ENCODE measurements at regions not wholly inside any gene's neighbourhood (a gene's known extent, or its start where the extent isn't known, plus 50 kb on each side); places are given as distances from the start of the nearest gene placed in this dataset.
A peak's percentile ranks its signal among the peaks of the same experiment; 100 is the strongest.
"Not testable (repeated sequence)": the region's sequence is repeated elsewhere in the genome, so short reads cannot be mapped to it uniquely, and the experiment has no call there.

GRCh38 chr21:16224756-16225155 is 495.0 kb downstream of the USP25 start:
- not testable (repeated sequence) for H3K27ac ChIP-seq (ENCODE audit: low read depth); DNase-seq (ENCODE audit: low spot score); H3K27ac Mint-ChIP-seq; H3K79me2 ChIP-seq (replicated peaks; ENCODE audit: insufficient read depth); H3K27me3 ChIP-seq (ENCODE audit: insufficient read depth); H4K20me1 ChIP-seq (replicated peaks; ENCODE audit: insufficient read depth); H3K27me3 Mint-ChIP-seq (ENCODE audit: insufficient read depth, low read depth, poor library complexity); H3K9me2 ChIP-seq (ENCODE audit: insufficient read depth); H3K4me2 ChIP-seq; H3K4me3 Mint-ChIP-seq; H3K36me3 ChIP-seq (ENCODE audit: insufficient read depth); H3K4me1 Mint-ChIP-seq; H3F3A ChIP-seq (replicated peaks; ENCODE audit: low read depth); H3K36me3 Mint-ChIP-seq (ENCODE audit: low read depth); H3K4me1 ChIP-seq (ENCODE audit: insufficient read depth); H3K4me3 ChIP-seq
- peak overlapping the region; percentile 73 for H2AFZ ChIP-seq
- ATAC-seq: peak; percentile 68
- H3K9me3 Mint-ChIP-seq: peaks cover 15% of the 10 kb centered on the region

DNA sequence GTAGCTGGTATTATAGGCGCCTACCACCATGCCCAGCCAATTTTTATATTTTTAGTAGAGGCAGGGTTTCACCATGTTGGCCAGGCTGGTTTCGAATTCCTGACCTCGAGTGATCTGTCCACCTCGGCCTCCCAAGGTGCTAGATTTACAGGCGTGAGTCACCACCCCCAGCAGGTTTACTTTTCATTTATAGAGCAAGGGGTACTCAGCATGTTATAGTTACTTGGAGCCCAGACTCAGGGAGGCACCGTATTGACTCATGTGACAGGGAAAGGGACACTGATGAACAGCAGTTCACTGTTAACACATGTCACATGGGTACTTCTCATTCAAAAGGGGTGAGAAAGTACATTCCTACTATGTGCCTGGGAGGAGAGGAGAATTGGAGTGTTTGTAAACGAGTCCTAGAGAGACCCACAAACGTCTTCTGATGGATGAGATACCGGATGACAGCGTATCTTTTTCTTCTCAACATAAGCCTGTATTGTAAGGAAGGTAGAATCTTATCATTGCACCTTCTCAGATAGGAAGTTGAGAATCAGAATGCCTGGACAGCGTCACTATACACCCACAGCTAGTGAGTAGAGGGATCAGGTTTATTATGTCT is 510.0 kb downstream of the USP25 start:
- no peak overlapping the region for H3K4me2 ChIP-seq
- TF ChIP-seq, protein P1, sequence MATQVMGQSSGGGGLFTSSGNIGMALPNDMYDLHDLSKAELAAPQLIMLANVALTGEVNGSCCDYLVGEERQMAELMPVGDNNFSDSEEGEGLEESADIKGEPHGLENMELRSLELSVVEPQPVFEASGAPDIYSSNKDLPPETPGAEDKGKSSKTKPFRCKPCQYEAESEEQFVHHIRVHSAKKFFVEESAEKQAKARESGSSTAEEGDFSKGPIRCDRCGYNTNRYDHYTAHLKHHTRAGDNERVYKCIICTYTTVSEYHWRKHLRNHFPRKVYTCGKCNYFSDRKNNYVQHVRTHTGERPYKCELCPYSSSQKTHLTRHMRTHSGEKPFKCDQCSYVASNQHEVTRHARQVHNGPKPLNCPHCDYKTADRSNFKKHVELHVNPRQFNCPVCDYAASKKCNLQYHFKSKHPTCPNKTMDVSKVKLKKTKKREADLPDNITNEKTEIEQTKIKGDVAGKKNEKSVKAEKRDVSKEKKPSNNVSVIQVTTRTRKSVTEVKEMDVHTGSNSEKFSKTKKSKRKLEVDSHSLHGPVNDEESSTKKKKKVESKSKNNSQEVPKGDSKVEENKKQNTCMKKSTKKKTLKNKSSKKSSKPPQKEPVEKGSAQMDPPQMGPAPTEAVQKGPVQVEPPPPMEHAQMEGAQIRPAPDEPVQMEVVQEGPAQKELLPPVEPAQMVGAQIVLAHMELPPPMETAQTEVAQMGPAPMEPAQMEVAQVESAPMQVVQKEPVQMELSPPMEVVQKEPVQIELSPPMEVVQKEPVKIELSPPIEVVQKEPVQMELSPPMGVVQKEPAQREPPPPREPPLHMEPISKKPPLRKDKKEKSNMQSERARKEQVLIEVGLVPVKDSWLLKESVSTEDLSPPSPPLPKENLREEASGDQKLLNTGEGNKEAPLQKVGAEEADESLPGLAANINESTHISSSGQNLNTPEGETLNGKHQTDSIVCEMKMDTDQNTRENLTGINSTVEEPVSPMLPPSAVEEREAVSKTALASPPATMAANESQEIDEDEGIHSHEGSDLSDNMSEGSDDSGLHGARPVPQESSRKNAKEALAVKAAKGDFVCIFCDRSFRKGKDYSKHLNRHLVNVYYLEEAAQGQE (IDR thresholded peaks at IDR 0.05; ENCODE audit: unreplicated experiment): no peak
- TF ChIP-seq EZH2 (IDR thresholded peaks at IDR 0.05; ENCODE audit: low read depth, unreplicated experiment) (no peak), NANOG (IDR thresholded peaks at IDR 0.05; ENCODE audit: borderline replicate concordance) (no peak), CREB1 (CRISPR knock-in tag; IDR thresholded peaks at IDR 0.05; ENCODE audit: low read depth) (no peak), STAT1 (IDR thresholded peaks at IDR 0.05; ENCODE audit: unreplicated experiment) (no peak), ETS1 (IDR thresholded peaks at IDR 0.05) (no peak), ZNF331 (CRISPR knock-in tag; IDR thresholded peaks at IDR 0.05; ENCODE audit: low read depth) (no peak)
- TF ChIP-seq, protein P2, sequence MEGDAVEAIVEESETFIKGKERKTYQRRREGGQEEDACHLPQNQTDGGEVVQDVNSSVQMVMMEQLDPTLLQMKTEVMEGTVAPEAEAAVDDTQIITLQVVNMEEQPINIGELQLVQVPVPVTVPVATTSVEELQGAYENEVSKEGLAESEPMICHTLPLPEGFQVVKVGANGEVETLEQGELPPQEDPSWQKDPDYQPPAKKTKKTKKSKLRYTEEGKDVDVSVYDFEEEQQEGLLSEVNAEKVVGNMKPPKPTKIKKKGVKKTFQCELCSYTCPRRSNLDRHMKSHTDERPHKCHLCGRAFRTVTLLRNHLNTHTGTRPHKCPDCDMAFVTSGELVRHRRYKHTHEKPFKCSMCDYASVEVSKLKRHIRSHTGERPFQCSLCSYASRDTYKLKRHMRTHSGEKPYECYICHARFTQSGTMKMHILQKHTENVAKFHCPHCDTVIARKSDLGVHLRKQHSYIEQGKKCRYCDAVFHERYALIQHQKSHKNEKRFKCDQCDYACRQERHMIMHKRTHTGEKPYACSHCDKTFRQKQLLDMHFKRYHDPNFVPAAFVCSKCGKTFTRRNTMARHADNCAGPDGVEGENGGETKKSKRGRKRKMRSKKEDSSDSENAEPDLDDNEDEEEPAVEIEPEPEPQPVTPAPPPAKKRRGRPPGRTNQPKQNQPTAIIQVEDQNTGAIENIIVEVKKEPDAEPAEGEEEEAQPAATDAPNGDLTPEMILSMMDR (conservative IDR thresholded peaks at IDR 0.05; ENCODE audit: low read depth in 2 of 2): no peak
- H3K79me2 ChIP-seq (replicated peaks; ENCODE audit: insufficient read depth): no peaks in the 10 kb centered on the region
- H2AFZ ChIP-seq: no peak overlapping the region
- peaks cover 10% of the 10 kb centered on the region; the same call in 2 of the 3 replicates for H3K4me1 Mint-ChIP-seq
- peaks cover 39% of the 10 kb centered on the region for H3K27me3 ChIP-seq (ENCODE audit: insufficient read depth)
- H3K27me3 Mint-ChIP-seq (ENCODE audit: insufficient read depth, low read depth, poor library complexity): peaks cover 19% of the 10 kb centered on the region
- no peak overlapping the region for H3K27ac ChIP-seq (ENCODE audit: low read depth)
- H4K20me1 ChIP-seq (replicated peaks; ENCODE audit: insufficient read depth): no peaks in the 10 kb centered on the region
- H3K4me1 ChIP-seq (ENCODE audit: insufficient read depth): peaks cover 13% of the 10 kb centered on the region; the same call in 1 of the 2 replicates
- H3F3A ChIP-seq (replicated peaks; ENCODE audit: low read depth): no peaks in the 10 kb centered on the region
- H3K27ac Mint-ChIP-seq: no peak overlapping the region
- ATAC-seq (no peak), DNase-seq (ENCODE audit: low spot score) (no peak)
- no peak overlapping the region for H3K4me3 Mint-ChIP-seq
- H3K36me3 ChIP-seq (ENCODE audit: insufficient read depth): no peaks in the 10 kb centered on the region
- no peak overlapping the region for H3K4me3 ChIP-seq
- H3K36me3 Mint-ChIP-seq (ENCODE audit: low read depth): no peaks in the 10 kb centered on the region
- H3K9me2 ChIP-seq (ENCODE audit: insufficient read depth): no peaks in the 10 kb centered on the region
- H3K9me3 Mint-ChIP-seq: no peaks in the 10 kb centered on the region

All from GM23338 (cell line).